ENCODE measurements at regions not wholly inside any gene's neighbourhood (a gene's known extent, or its start where the extent isn't known, plus 50 kb on each side); places are given as distances from the start of the nearest gene placed in this dataset.

DNA sequence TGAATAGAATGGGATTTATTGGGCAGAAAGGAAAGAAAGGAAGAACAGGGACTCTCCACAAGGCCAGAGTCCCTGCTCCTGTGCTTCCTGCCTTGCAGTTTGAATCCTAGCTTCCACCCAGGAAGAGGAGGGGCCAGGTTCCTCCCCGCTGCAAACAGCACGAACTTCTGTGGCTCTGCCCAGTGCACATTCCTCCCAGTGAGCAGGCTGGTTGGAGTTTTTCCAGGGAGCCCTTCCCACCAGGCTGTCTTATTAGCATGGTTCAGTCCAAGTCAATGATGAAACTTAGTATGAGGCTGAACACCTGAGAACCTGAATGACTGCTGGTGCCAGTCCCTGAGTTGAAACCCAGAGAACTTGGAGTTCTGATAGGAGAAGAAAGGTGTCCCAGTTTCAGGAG lies 247.2 kb downstream of the DUSP10 start:
- H3K9me3 ChIP-seq (ENCODE audit: control insufficient read depth, insufficient read depth, low read length): no peaks in the 10 kb centered on the region
- Mint-ChIP-seq H3K4me1 (no peaks in the 10 kb centered on the region), H3K27ac (no peak overlapping the region), H3K27me3 (ENCODE audit: low read depth in 2 of 2) (no peaks in the 10 kb centered on the region), H3K4me3 (no peak overlapping the region), H3K36me3 (no peaks in the 10 kb centered on the region), H3K9me3 (no peaks in the 10 kb centered on the region)
- no peak overlapping the region for H3K4me3 ChIP-seq (ENCODE audit: low read length)
- no peak for ATAC-seq
- H3K4me1 ChIP-seq (ENCODE audit: control insufficient read depth, insufficient read depth, low read length): no peaks in the 10 kb centered on the region
- no peak overlapping the region for H3K27ac ChIP-seq (ENCODE audit: low read length)
- intact Hi-C loops (cut with micrococcal nuclease): no loop called here
- no peaks in the 10 kb centered on the region for H3K36me3 ChIP-seq (ENCODE audit: control insufficient read depth, insufficient read depth, low read length)
- DNase-seq: no peak
- H3K27me3 ChIP-seq (ENCODE audit: control insufficient read depth, insufficient read depth, low read length): no peaks in the 10 kb centered on the region
- TF ChIP-seq, protein P1, sequence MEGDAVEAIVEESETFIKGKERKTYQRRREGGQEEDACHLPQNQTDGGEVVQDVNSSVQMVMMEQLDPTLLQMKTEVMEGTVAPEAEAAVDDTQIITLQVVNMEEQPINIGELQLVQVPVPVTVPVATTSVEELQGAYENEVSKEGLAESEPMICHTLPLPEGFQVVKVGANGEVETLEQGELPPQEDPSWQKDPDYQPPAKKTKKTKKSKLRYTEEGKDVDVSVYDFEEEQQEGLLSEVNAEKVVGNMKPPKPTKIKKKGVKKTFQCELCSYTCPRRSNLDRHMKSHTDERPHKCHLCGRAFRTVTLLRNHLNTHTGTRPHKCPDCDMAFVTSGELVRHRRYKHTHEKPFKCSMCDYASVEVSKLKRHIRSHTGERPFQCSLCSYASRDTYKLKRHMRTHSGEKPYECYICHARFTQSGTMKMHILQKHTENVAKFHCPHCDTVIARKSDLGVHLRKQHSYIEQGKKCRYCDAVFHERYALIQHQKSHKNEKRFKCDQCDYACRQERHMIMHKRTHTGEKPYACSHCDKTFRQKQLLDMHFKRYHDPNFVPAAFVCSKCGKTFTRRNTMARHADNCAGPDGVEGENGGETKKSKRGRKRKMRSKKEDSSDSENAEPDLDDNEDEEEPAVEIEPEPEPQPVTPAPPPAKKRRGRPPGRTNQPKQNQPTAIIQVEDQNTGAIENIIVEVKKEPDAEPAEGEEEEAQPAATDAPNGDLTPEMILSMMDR (IDR thresholded peaks at IDR 0.05): no peak
- 69% methylated on average over 2 of the region's 2 CpGs for WGBS (ENCODE audit: insufficient coverage)

DNA sequence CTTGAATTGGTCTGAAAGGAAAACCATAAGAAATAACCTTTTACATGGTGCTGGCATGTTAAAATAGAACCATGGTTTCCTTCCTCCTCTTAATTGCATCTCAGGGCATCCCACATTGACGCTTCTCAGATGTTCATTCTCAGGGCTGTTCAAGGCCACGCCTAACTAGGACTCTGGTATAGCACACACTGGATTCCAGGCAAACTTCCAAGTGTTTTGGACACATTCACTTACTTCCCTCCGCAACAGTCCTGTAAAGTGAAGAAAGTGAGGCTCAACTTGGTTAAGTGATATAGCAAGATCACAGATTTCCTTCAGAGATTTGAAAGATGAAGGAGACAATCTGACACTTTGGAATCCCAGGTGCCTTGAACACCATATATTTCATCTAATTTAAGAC lies 244.8 kb downstream of the DUSP10 start:
- TF ChIP-seq, protein P1 (IDR thresholded peaks at IDR 0.05): no peak
- Mint-ChIP-seq H3K27me3 (ENCODE audit: low read depth in 2 of 2) (no peaks in the 10 kb centered on the region), H3K27ac (no peak overlapping the region), H3K9me3 (no peaks in the 10 kb centered on the region), H3K36me3 (no peaks in the 10 kb centered on the region), H3K4me1 (no peaks in the 10 kb centered on the region), H3K4me3 (no peak overlapping the region)
- intact Hi-C loops (cut with micrococcal nuclease): no loop called here
- Histone ChIP-seq H3K27me3 (ENCODE audit: control insufficient read depth, insufficient read depth, low read length) (no peaks in the 10 kb centered on the region), H3K9me3 (ENCODE audit: control insufficient read depth, insufficient read depth, low read length) (no peaks in the 10 kb centered on the region), H3K4me3 (ENCODE audit: low read length) (no peak overlapping the region), H3K36me3 (ENCODE audit: control insufficient read depth, insufficient read depth, low read length) (no peaks in the 10 kb centered on the region), H3K27ac (ENCODE audit: low read length) (no peak overlapping the region), H3K4me1 (ENCODE audit: control insufficient read depth, insufficient read depth, low read length) (no peaks in the 10 kb centered on the region)
- no peak for ATAC-seq
- no peak for DNase-seq
- WGBS (ENCODE audit: insufficient coverage): 89% methylated on average over 2 of the region's 3 CpGs

DNA sequence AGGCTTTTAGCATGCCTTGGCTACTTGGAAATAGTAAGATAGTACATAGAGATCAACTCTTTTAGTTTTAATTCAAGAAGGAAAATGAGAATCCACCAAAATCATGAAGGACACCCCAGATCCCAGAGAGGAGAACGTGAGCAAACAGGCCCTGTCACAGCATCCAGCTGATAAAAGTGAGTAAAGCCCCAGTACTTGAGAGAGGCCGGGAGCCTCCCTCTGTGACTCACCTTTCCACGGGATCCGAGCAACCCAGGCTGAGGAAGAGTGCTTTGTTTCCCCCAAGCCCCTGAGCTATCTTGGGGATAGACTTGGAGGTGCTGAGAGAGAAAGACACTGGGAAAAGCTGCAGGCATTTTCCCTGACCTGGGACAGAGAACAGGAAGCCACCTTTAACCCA lies 238.6 kb downstream of the DUSP10 start:
- H3K27me3 ChIP-seq (ENCODE audit: control insufficient read depth, insufficient read depth, low read length): no peaks in the 10 kb centered on the region
- H3K36me3 ChIP-seq (ENCODE audit: control insufficient read depth, insufficient read depth, low read length): no peaks in the 10 kb centered on the region
- no peak overlapping the region for H3K4me3 ChIP-seq (ENCODE audit: low read length)
- Mint-ChIP-seq H3K4me3 (no peak overlapping the region), H3K9me3 (peaks cover 4 to 5% of the 10 kb centered on the region in 2 donors), H3K27me3 (ENCODE audit: low read depth in 2 of 2) (peaks cover 0 to 6% of the 10 kb centered on the region in 2 donors), H3K36me3 (peaks cover 26% of the 10 kb centered on the region), H3K27ac (no peak overlapping the region), H3K4me1 (no peaks in the 10 kb centered on the region)
- no peak overlapping the region for H3K27ac ChIP-seq (ENCODE audit: low read length)
- WGBS (ENCODE audit: insufficient coverage): 91% methylated on average over 4 of the region's 4 CpGs
- TF ChIP-seq, protein P1 (IDR thresholded peaks at IDR 0.05): no peak
- H3K4me1 ChIP-seq (ENCODE audit: control insufficient read depth, insufficient read depth, low read length): no peaks in the 10 kb centered on the region
- intact Hi-C loops (cut with micrococcal nuclease): no loop called here
- H3K9me3 ChIP-seq (ENCODE audit: control insufficient read depth, insufficient read depth, low read length): peaks cover 11% of the 10 kb centered on the region
- ATAC-seq (no peak), DNase-seq (no peak)

DNA sequence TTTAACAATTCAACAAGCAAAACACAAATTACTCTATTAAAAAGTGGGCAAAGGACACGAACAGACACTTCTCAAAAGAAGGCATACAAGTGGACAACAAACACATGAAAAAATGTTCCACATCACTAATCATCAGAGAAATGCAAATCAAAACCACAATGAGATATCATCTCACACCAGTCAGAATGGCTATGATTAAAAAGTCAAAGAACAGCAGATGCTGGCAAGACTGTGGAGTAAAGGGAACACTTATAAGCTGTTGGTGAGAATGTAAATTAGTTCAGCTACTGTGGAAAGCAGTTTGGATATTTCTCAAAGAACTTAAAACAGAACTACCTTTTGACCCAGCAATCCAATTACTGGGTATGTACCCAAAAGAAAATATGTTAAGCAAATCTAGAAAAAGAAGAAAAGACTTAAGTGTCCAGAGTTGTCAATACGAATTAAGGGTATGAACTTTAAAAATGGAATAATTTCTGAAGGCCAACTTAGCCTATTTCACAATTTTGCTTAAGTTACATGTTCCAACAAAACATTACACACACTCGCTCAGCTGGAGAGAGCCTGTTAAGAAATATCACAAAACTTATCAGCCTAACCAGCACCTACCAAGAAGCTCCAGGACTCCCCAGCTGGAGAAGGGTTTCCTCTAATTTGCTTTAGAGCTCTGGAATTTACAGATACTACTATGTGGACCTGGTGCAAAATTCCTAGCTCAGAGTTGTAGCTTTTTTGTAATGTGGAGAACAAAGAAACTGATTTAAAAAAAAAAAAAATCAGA lies 232.1 kb downstream of the DUSP10 start:
- intact Hi-C loops (cut with micrococcal nuclease): no loop called here
- DNase-seq (no peak), ATAC-seq (no peak)
- Mint-ChIP-seq H3K4me1 (no peaks in the 10 kb centered on the region), H3K27me3 (ENCODE audit: low read depth in 2 of 2) (peaks cover 3 to 6% of the 10 kb centered on the region in 2 donors), H3K36me3 (peaks cover 26% of the 10 kb centered on the region), H3K9me3 (peaks cover 4 to 5% of the 10 kb centered on the region in 2 donors), H3K27ac (no peak overlapping the region), H3K4me3 (no peak overlapping the region)
- Histone ChIP-seq H3K4me3 (ENCODE audit: low read length) (no peak overlapping the region), H3K27me3 (ENCODE audit: control insufficient read depth, insufficient read depth, low read length) (no peaks in the 10 kb centered on the region), H3K27ac (ENCODE audit: low read length) (no peak overlapping the region), H3K9me3 (ENCODE audit: control insufficient read depth, insufficient read depth, low read length) (peaks cover 5% of the 10 kb centered on the region), H3K4me1 (ENCODE audit: control insufficient read depth, insufficient read depth, low read length) (no peaks in the 10 kb centered on the region), H3K36me3 (ENCODE audit: control insufficient read depth, insufficient read depth, low read length) (no peaks in the 10 kb centered on the region)
- TF ChIP-seq, protein P1 (IDR thresholded peaks at IDR 0.05): no peak
- WGBS (ENCODE audit: insufficient coverage): 89% methylated on average over 1 of the region's 3 CpGs

Data from natural killer cell (primary cell).